Panc1 (cell line): ENCODE measurements at regions not wholly inside any gene's neighbourhood (a gene's known extent, or its start where the extent isn't known, plus 50 kb on each side); places are given as distances from the start of the nearest gene placed in this dataset.

Experiments used
- ATAC-seq: fragments of 200-7000 bp; cut with Tn5 transposase; 2 replicates; pipeline ENCODE4 v1.9.1; 2020; ENCODE audit warnings: mild to moderate bottlenecking, moderate library complexity
- BruUV-seq: library from RNA; stranded (reverse); fragments of 400-500 nt; replicated peaks from 2 replicates; lab custom pipeline; 2021; lab: Mats Ljungman, UMichigan
- CTCF ChIA-PET: fragments of 300-600 bp; sonication (Branson Sonifier 250); formaldehyde crosslinking; loops from one replicate; lab custom pipeline; 2022; ENCODE audit warnings: antibody characterized with exemption; lab: Charles Lee
- POLR2A ChIA-PET: fragments of 300-600 bp; sonication (Branson Sonifier 250); formaldehyde crosslinking; loops from one replicate; lab custom pipeline; 2022; ENCODE audit warnings: antibody characterized with exemption; lab: Charles Lee
- DNase-seq: peaks from one replicate; pipeline ENCODE4 v3.0.0-alpha.2; 2010; ENCODE audit warnings: low read depth, low spot score
- H3K27ac ChIP-seq: 2 replicates; pipeline ENCODE4 v1.5.1; 2011; ENCODE audit warnings: mild to moderate bottlenecking, low read length, inconsistent platforms
- H3K27me3 ChIP-seq: fragments of 200-500 bp; sonication (Bioruptor generic); 2 replicates; pipeline ENCODE4 v1.6.0; 2014; ENCODE audit warnings: low read length, inconsistent platforms; ENCODE audit not compliant: control insufficient read depth, insufficient read depth
- H3K36me3 ChIP-seq: fragments of 200-500 bp; sonication (Bioruptor generic); 2 replicates; pipeline ENCODE4 v1.5.1; 2014; ENCODE audit warnings: inconsistent platforms, mild to moderate bottlenecking, low read length, moderate library complexity; ENCODE audit not compliant: control insufficient read depth, insufficient read depth
- H3K4me1 ChIP-seq: 2 replicates; pipeline ENCODE4 v1.5.1; 2011; ENCODE audit warnings: inconsistent platforms, mild to moderate bottlenecking, low read length, moderate library complexity; ENCODE audit not compliant: control insufficient read depth, insufficient read depth
- H3K4me3 ChIP-seq, 2 experiments: 2 replicates each; pipeline ENCODE4 v1.5.1; 2011 to 2012; ENCODE audit warnings: low read depth in 2 of 2, low read length in 2 of 2, mild to moderate bottlenecking in 2 of 2, inconsistent platforms in 1 of 2, moderate library complexity in 1 of 2
- H3K9me3 ChIP-seq: fragments of 200-500 bp; sonication (Bioruptor generic); 2 replicates; pipeline ENCODE4 v1.5.1; 2014; ENCODE audit warnings: low read depth, mild to moderate bottlenecking, inconsistent platforms, low read length, moderate library complexity; ENCODE audit not compliant: control insufficient read depth, insufficient read depth
- POLR2AphosphoS5 ChIP-seq: IDR thresholded peaks from 2 replicates; pipeline ENCODE4 v1.6.1; 2012; ENCODE audit warnings: mild to moderate bottlenecking, low read depth, low read length, moderate library complexity
- SIN3A ChIP-seq: IDR thresholded peaks from 2 replicates; pipeline ENCODE4 v1.6.1; 2012; ENCODE audit warnings: low read depth, mild to moderate bottlenecking, low read length, moderate library complexity, borderline replicate concordance; ENCODE audit not compliant: insufficient read depth
- TCF7L2 ChIP-seq: IDR thresholded peaks from 2 replicates; pipeline ENCODE4 v1.6.1; 2011; ENCODE audit warnings: mild to moderate bottlenecking, low read depth, low read length, inconsistent platforms
- in situ Hi-C: cut with HindIII; loops from 2 replicates; pipeline ENCODE4 v1.10.0; 2016; ENCODE audit warnings: low sequenced_read_pairs, low pct_unique_long_range_greater_than_20kb
- intact Hi-C: fragments of 100-400 bp; cut with micrococcal nuclease; formaldehyde crosslinking; loops from one replicate; pipeline ENCODE4 v1.10.0; 2022; ENCODE audit not compliant: unreplicated experiment
- TF ChIP-seq, protein P1 (sequence below), 2 experiments: IDR thresholded peaks; 2 replicates each; pipeline ENCODE4 v1.6.1; 2011 to 2012; ENCODE audit warnings: low read depth in 2 of 2, control low read depth in 1 of 2, low read length in 1 of 2, mild to moderate bottlenecking in 1 of 2, moderate library complexity in 1 of 2; ENCODE audit not compliant: insufficient read depth in 1 of 2
- TF ChIP-seq, protein P2 (sequence below): fragments of 450-650 bp; IDR thresholded peaks from 2 replicates; pipeline ENCODE4 v1.5.1; 2017; ENCODE audit warnings: mild to moderate bottlenecking

DNA sequence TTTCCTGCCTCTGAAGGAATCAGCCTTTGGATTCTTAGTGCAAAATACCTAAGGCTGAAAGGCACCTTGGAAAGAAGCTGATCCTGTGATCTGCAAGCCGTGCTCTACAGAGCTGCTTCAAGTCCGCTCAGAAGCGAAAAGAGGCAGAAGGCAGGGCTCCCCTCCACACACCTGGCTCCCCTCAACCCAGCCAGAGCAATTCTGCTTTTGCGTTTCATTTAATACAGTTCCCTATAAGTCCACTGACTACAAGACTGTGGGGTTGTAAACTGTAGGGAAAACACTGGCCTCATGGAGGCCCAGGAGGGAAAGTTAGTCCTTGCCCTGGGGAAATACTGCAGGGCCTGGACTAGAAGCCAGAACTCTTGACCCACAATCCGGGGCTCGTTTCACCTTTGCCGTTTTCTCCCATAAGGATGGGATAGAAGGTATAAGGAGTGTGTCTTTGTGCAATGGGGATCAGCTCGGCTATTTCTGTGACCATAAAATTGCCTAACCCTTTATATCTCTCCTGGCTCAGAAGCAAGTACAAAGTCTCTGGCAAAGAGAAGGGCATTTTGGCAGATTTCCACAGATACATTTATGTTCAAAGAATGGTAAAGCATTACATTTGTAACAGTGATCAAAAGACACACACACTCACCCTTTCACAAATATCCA is 95.8 kb upstream of the TEX51 start:
- no peak overlapping the region for H3K4me3 ChIP-seq
- peaks cover 3% of the 10 kb centered on the region; the same call in 1 of the 2 replicates for H3K27me3 ChIP-seq
- intact Hi-C loops: loop anchor here (10.0 kb wide), 1 partner anchor 172 kb away; no protein-coding TSS in a partner anchor
- ChIA-PET POLR2A (no interaction called here), CTCF (no interaction called here)
- no peak overlapping the region for H3K27ac ChIP-seq
- H3K36me3 ChIP-seq: no peaks in the 10 kb centered on the region
- in situ Hi-C loops: no loop called here
- no TSS peak for BruUV-seq
- ATAC-seq (no peak), DNase-seq (no peak)
- no peaks in the 10 kb centered on the region for H3K9me3 ChIP-seq
- TF ChIP-seq TCF7L2 (no peak), POLR2AphosphoS5 (no peak), SIN3A (no peak)
- TF ChIP-seq, protein P1, sequence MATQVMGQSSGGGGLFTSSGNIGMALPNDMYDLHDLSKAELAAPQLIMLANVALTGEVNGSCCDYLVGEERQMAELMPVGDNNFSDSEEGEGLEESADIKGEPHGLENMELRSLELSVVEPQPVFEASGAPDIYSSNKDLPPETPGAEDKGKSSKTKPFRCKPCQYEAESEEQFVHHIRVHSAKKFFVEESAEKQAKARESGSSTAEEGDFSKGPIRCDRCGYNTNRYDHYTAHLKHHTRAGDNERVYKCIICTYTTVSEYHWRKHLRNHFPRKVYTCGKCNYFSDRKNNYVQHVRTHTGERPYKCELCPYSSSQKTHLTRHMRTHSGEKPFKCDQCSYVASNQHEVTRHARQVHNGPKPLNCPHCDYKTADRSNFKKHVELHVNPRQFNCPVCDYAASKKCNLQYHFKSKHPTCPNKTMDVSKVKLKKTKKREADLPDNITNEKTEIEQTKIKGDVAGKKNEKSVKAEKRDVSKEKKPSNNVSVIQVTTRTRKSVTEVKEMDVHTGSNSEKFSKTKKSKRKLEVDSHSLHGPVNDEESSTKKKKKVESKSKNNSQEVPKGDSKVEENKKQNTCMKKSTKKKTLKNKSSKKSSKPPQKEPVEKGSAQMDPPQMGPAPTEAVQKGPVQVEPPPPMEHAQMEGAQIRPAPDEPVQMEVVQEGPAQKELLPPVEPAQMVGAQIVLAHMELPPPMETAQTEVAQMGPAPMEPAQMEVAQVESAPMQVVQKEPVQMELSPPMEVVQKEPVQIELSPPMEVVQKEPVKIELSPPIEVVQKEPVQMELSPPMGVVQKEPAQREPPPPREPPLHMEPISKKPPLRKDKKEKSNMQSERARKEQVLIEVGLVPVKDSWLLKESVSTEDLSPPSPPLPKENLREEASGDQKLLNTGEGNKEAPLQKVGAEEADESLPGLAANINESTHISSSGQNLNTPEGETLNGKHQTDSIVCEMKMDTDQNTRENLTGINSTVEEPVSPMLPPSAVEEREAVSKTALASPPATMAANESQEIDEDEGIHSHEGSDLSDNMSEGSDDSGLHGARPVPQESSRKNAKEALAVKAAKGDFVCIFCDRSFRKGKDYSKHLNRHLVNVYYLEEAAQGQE (IDR thresholded peaks at IDR 0.05; ENCODE audit: insufficient read depth in 1 of 2, low read depth in 2 of 2, low read length in 1 of 2): no peak
- H3K4me1 ChIP-seq: no peaks in the 10 kb centered on the region

DNA sequence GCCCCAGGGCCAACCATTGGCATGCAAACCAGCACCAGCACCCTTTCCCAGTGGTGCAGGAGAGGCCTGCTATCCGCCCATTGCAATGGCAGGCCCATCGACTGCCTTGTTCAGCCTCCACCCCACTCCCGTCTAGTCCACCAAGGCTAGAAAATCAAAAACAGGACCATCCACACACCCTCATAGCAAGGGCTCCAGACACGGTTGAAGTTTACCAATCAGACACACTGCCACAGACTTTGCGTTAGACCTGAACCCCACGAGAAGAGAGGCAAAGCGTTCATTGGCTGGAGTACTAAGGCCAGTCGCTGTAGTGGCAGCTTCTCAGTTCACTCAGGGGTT is 95.3 kb upstream of the TEX51 start:
- H3K9me3 ChIP-seq: no peaks in the 10 kb centered on the region
- in situ Hi-C loops: no loop called here
- no peak for TF ChIP-seq POLR2AphosphoS5
- TF ChIP-seq, protein P2, sequence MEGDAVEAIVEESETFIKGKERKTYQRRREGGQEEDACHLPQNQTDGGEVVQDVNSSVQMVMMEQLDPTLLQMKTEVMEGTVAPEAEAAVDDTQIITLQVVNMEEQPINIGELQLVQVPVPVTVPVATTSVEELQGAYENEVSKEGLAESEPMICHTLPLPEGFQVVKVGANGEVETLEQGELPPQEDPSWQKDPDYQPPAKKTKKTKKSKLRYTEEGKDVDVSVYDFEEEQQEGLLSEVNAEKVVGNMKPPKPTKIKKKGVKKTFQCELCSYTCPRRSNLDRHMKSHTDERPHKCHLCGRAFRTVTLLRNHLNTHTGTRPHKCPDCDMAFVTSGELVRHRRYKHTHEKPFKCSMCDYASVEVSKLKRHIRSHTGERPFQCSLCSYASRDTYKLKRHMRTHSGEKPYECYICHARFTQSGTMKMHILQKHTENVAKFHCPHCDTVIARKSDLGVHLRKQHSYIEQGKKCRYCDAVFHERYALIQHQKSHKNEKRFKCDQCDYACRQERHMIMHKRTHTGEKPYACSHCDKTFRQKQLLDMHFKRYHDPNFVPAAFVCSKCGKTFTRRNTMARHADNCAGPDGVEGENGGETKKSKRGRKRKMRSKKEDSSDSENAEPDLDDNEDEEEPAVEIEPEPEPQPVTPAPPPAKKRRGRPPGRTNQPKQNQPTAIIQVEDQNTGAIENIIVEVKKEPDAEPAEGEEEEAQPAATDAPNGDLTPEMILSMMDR: no peak
- TF ChIP-seq TCF7L2: no peak
- TF ChIP-seq SIN3A: no peak
- TF ChIP-seq, protein P1 (IDR thresholded peaks at IDR 0.05; ENCODE audit: insufficient read depth in 1 of 2, low read depth in 2 of 2, low read length in 1 of 2): no peak
- no peak for DNase-seq
- intact Hi-C loops: loop anchor here (10.0 kb wide), 1 partner anchor 171 kb away; no protein-coding TSS in a partner anchor
- ChIA-PET POLR2A (no interaction called here), CTCF (no interaction called here)
- BruUV-seq: no TSS peak
- no peak overlapping the region for H3K27ac ChIP-seq
- no peaks in the 10 kb centered on the region for H3K4me1 ChIP-seq
- no peak for ATAC-seq
- peaks cover 3% of the 10 kb centered on the region for H3K27me3 ChIP-seq
- no peaks in the 10 kb centered on the region for H3K36me3 ChIP-seq
- no peak overlapping the region for H3K4me3 ChIP-seq
